ENCODE measurements at regions not wholly inside any gene's neighbourhood (a gene's known extent, or its start where the extent isn't known, plus 50 kb on each side); places are given as distances from the start of the nearest gene placed in this dataset.

GRCh38 chr5:120326651-120327050 lies 137.4 kb upstream of the PRR16 start:
- H3K4me2 ChIP-seq (ENCODE audit: control insufficient read depth, extremely low read depth, insufficient read depth, low read depth, low read length), result no peak overlapping the region
- FAIRE-seq (no peak), DNase-seq (ENCODE audit: low read depth, low spot score) (no peak)
- no peaks in the 10 kb centered on the region for H4K20me1 ChIP-seq (ENCODE audit: control insufficient read depth, extremely low read depth, insufficient read depth, low read length)
- no peaks in the 10 kb centered on the region for H3K9me3 ChIP-seq (ENCODE audit: control insufficient read depth, low read depth, low read length)
- no peak overlapping the region for H3K4me3 ChIP-seq (ENCODE audit: control insufficient read depth in 2 of 3, extremely low read depth in 1 of 3, insufficient read depth in 2 of 3, low read depth in 1 of 3, low read length in 3 of 3)
- no peak overlapping the region for H3K27ac ChIP-seq (ENCODE audit: control insufficient read depth, insufficient read depth, low read length)
- no peaks in the 10 kb centered on the region for H3K36me3 ChIP-seq (ENCODE audit: control insufficient read depth in 2 of 2, extremely low read depth in 1 of 2, insufficient read depth in 2 of 2, low read length in 2 of 2)
- no peaks in the 10 kb centered on the region for H3K4me1 ChIP-seq (ENCODE audit: control insufficient read depth, extremely low read depth, insufficient read depth, low read length)
- H3K9ac ChIP-seq (ENCODE audit: control insufficient read depth, extremely low read depth, insufficient read depth, low read length), result no peak overlapping the region
- no peak overlapping the region for H2AFZ ChIP-seq (ENCODE audit: control insufficient read depth, low read length)
- H3K79me2 ChIP-seq (ENCODE audit: control insufficient read depth, insufficient read depth, low read length), result no peaks in the 10 kb centered on the region
- no peak for TF ChIP-seq EZH2 (IDR thresholded peaks at IDR 0.05; ENCODE audit: low read length)
- no peak for TF ChIP-seq CTCF (optimal IDR thresholded peaks at IDR 0.05 in 1 of 3, IDR thresholded peaks at IDR 0.05 in 1 of 3, conservative IDR thresholded peaks at IDR 0.05 in 1 of 3; ENCODE audit: extremely low read depth in 1 of 3, insufficient read depth in 2 of 3, low read length in 3 of 3)
- H3K27me3 ChIP-seq (ENCODE audit: control insufficient read depth, extremely low read depth, insufficient read depth, low read length), result no peaks in the 10 kb centered on the region
- no peaks in the 10 kb centered on the region for H3K9me1 ChIP-seq (ENCODE audit: control insufficient read depth, extremely low read depth, insufficient read depth, low read length)
- dilution Hi-C loops (cut with MboI; ENCODE audit: extremely low pct_ligation_motif_present, low sequenced_read_pairs), result no loop called here

GRCh38 chr5:120327180-120327579 lies 136.9 kb upstream of the PRR16 start:
- no peak overlapping the region for H3K4me2 ChIP-seq (ENCODE audit: control insufficient read depth, extremely low read depth, insufficient read depth, low read depth, low read length)
- dilution Hi-C loops (cut with MboI; ENCODE audit: extremely low pct_ligation_motif_present, low sequenced_read_pairs), result no loop called here
- TF ChIP-seq CTCF (optimal IDR thresholded peaks at IDR 0.05 in 1 of 3, IDR thresholded peaks at IDR 0.05 in 1 of 3, conservative IDR thresholded peaks at IDR 0.05 in 1 of 3; ENCODE audit: extremely low read depth in 1 of 3, insufficient read depth in 2 of 3, low read length in 3 of 3), result no peak
- TF ChIP-seq EZH2 (IDR thresholded peaks at IDR 0.05; ENCODE audit: low read length), result no peak
- H3K4me3 ChIP-seq (ENCODE audit: control insufficient read depth in 2 of 3, extremely low read depth in 1 of 3, insufficient read depth in 2 of 3, low read depth in 1 of 3, low read length in 3 of 3), result no peak overlapping the region
- no peak overlapping the region for H2AFZ ChIP-seq (ENCODE audit: control insufficient read depth, low read length)
- no peak overlapping the region for H3K9ac ChIP-seq (ENCODE audit: control insufficient read depth, extremely low read depth, insufficient read depth, low read length)
- H3K9me1 ChIP-seq (ENCODE audit: control insufficient read depth, extremely low read depth, insufficient read depth, low read length), result no peaks in the 10 kb centered on the region
- no peaks in the 10 kb centered on the region for H4K20me1 ChIP-seq (ENCODE audit: control insufficient read depth, extremely low read depth, insufficient read depth, low read length)
- no peaks in the 10 kb centered on the region for H3K4me1 ChIP-seq (ENCODE audit: control insufficient read depth, extremely low read depth, insufficient read depth, low read length)
- no peaks in the 10 kb centered on the region for H3K36me3 ChIP-seq (ENCODE audit: control insufficient read depth in 2 of 2, extremely low read depth in 1 of 2, insufficient read depth in 2 of 2, low read length in 2 of 2)
- DNase-seq (ENCODE audit: low read depth, low spot score) (no peak), FAIRE-seq (no peak)
- H3K9me3 ChIP-seq (ENCODE audit: control insufficient read depth, low read depth, low read length), result no peaks in the 10 kb centered on the region
- no peak overlapping the region for H3K27ac ChIP-seq (ENCODE audit: control insufficient read depth, insufficient read depth, low read length)
- no peaks in the 10 kb centered on the region for H3K79me2 ChIP-seq (ENCODE audit: control insufficient read depth, insufficient read depth, low read length)
- no peaks in the 10 kb centered on the region for H3K27me3 ChIP-seq (ENCODE audit: control insufficient read depth, extremely low read depth, insufficient read depth, low read length)
